Skeletal muscle cell (primary cell): ENCODE measurements at regions not wholly inside any gene's neighbourhood (a gene's known extent, or its start where the extent isn't known, plus 50 kb on each side); places are given as distances from the start of the nearest gene placed in this dataset.
A peak's percentile ranks its signal among the peaks of the same experiment; 100 is the strongest.

Experiments
- DNase-seq: peaks from one replicate; pipeline ENCODE4 v3.0.0-alpha.2; 2010; ENCODE audit warnings: low read depth
- H3K4me3 ChIP-seq: 2 replicates; pipeline ENCODE4 v1.5.1; 2011; ENCODE audit warnings: low read depth, mild to moderate bottlenecking, control low read depth, low read length, moderate library complexity

- no peak for DNase-seq
- no peak overlapping the region for H3K4me3 ChIP-seq
Observed at GRCh38 chr6:14246876-14247275, 129.3 kb downstream of the CD83 start.

GRCh38 chr6:14250573-14250972 lies 133.0 kb downstream of the CD83 start:
- no peak for DNase-seq
- H3K4me3 ChIP-seq: no peak overlapping the region

GRCh38 chr6:14252271-14252850 lies 134.8 kb downstream of the CD83 start:
- DNase-seq: no peak
- H3K4me3 ChIP-seq: no peak overlapping the region

GRCh38 chr6:14254505-14254904 lies 136.9 kb downstream of the CD83 start:
- DNase-seq: no peak
- H3K4me3 ChIP-seq: no peak overlapping the region

DNA sequence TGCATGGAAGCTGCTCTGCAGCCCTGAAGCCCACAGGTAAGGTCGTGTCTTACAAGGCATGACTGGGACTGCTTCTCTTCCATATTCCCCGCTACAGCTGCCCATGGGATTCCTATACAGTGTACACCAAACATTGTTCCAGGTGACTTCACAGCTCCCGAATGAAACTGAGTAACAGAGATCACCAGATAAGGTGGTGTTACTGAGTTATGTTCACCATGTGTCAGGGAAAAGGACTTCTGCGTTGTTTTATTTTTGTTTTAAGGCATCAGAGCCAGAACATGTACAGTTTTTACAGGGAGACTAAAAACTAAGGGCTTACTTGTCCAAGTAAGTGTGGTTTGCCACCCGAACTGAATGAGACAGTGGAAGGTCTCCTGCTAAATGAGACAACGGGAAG lies 138.3 kb downstream of the CD83 start:
- H3K4me3 ChIP-seq: no peak overlapping the region
- DNase-seq: no peak

- no peak for DNase-seq
- no peak overlapping the region for H3K4me3 ChIP-seq
Observed at GRCh38 chr6:14258117-14258516, 140.5 kb downstream of the CD83 start.

- H3K4me3 ChIP-seq: no peak overlapping the region
- DNase-seq: no peak
Observed at GRCh38 chr6:14258695-14259593, 141.4 kb downstream of the CD83 start.

DNA sequence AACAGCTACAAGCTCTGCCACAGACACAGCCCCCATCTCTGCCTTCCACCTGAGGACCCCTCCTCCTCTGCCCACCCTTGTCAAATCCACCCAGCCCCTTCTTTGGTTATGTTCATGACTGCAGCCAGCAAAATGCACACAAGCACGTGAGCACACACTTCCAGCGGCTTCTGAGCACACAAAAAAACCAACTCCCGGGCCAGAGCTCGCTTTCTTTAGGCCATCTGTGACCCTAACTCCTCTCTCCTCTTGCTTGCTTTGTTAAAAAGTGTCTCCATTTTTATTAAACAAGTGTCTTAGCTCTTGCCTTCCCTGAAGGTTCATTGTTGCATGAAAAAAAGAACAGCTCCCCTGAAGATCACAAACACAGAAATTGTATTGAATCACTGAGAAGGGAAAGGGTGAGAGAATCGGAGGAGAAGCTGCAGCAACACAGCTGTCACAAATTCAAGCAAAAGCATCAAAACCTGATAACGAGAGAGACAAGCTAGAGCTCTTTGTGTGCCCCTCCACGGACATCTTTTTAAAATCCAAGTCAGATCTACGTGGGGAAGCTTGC lies 142.1 kb downstream of the CD83 start:
- no peak overlapping the region for H3K4me3 ChIP-seq
- no peak for DNase-seq

- no peak overlapping the region for H3K4me3 ChIP-seq
- DNase-seq: no peak
Observed at GRCh38 chr6:14260839-14261238, 143.3 kb downstream of the CD83 start.

- no peak for DNase-seq
- no peak overlapping the region for H3K4me3 ChIP-seq
Observed at GRCh38 chr6:14263881-14264424, 146.4 kb downstream of the CD83 start.

- DNase-seq: no peak
- no peak overlapping the region for H3K4me3 ChIP-seq
Observed at GRCh38 chr6:14265049-14266021, 147.8 kb downstream of the CD83 start.

- no peak overlapping the region for H3K4me3 ChIP-seq
- no peak for DNase-seq
Observed at GRCh38 chr6:14266266-14266665, 148.7 kb downstream of the CD83 start.

DNA sequence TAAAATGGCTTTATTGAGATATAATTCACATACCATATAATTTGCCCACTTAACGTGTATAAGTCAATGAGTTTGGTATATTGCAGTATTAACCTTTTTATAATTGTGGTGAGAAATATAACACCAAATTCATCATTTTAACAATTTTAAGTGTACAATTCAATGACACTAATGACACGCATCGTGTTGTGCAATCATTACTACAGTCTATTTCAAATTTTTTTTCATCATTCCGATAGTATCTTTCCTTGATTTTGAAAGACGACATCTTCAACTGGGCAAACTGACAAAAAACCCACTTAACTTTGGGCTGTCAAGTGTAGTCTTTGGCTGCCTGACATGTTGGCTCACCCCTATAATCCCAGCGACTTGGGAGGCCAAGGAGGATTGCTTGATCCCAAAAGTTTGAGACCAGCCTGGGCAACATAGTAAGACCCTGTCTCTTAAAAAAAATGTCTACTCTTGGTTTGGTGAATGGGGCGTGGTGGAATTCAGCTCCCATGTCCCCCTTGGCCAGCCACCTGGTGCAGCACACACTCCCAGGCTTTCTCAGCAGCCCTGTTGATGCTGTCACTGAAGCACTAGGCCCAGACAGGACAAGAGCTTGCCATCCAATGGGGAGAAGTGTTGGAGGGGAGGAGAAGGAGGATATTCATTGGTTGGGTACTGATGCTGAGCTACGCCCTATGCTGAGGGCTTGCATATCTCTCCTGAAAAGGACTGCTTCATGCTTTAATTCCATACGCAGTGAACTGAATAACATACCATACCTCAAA lies 150.5 kb downstream of the CD83 start:
- no peak overlapping the region for H3K4me3 ChIP-seq
- DNase-seq: no peak

DNA sequence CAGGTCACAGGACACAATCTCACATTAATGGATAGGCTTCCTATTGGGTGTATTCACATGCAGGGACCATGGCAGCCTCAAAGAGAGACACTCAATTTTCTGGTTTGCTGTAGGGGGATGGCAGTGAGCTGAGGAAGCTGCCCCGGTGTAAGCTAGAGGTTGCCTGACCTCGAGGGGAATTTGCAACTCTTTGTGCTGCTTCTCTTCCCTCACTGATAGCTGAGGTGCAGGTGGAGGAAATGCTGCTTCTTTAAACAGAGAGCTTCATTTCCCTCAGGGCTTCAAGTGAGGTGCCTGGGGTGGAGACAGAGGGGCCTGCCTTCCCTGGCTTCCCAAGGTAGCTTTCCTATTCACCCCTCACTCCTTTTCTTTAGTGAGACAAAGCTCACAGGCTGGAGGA lies 151.9 kb downstream of the CD83 start:
- DNase-seq: no peak
- H3K4me3 ChIP-seq: no peak overlapping the region

GRCh38 chr6:14270142-14270893 lies 152.7 kb downstream of the CD83 start:
- DNase-seq: no peak
- H3K4me3 ChIP-seq: no peak overlapping the region

DNA sequence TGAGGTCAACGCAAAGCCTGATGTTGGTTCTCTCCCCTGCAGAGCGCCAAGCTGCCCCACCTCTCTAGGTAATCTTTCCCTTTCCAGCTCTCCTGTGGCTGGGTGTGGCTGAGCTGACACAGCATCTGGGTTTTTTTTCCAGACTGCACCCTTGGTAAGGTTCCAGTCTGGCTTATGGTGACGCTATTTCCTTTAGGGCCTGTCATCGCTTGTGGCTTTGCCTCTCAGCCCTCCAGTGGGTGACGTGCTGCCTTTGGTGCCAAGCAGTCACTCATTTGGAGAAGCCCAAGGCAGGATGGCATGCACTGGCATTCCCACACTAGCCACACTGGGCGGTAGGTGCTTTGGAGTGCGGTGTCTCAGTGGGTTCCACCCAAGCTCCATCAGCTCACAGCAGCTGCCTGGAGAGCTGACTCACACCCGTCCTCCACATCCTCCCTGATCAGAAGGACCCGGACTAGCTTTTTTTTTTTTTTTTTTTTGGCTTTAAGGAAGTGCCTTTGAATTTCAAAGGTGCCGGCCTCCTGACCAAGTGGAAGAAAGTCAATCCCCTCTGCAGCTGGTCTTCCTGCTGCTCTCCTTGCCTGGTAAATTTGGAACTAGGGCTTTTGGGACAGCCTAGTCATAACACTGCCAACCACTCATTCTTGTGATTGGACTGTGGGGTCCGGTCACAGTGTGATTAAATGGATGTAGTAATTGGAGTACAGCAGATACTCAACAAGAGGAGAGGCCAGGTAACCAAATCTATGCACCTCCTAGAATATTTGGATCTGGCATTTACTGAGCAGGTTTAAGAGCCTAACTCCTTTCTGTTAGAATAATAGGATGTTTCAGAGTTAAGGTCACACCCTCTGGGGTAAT lies 153.6 kb downstream of the CD83 start:
- peak; percentile 43 for DNase-seq
- no peak overlapping the region for H3K4me3 ChIP-seq
